GM08714 (cell line): ENCODE measurements at regions not wholly inside any gene's neighbourhood (a gene's known extent, or its start where the extent isn't known, plus 50 kb on each side); places are given as distances from the start of the nearest gene placed in this dataset.
"Not testable (repeated sequence)": the region's sequence is repeated elsewhere in the genome, so short reads cannot be mapped to it uniquely, and the experiment has no call there.

Source experiments
- H3K4me3 ChIP-seq: fragments of 200-500 bp; sonication (Bioruptor generic); 2 replicates; pipeline ENCODE4 v1.5.1; 2014; ENCODE audit warnings: mild to moderate bottlenecking, low read length, inconsistent platforms
- ZNF274 ChIP-seq: IDR thresholded peaks from 2 replicates; pipeline ENCODE4 v1.6.1; 2012; ENCODE audit warnings: mild to moderate bottlenecking, low read depth, low read length

DNA sequence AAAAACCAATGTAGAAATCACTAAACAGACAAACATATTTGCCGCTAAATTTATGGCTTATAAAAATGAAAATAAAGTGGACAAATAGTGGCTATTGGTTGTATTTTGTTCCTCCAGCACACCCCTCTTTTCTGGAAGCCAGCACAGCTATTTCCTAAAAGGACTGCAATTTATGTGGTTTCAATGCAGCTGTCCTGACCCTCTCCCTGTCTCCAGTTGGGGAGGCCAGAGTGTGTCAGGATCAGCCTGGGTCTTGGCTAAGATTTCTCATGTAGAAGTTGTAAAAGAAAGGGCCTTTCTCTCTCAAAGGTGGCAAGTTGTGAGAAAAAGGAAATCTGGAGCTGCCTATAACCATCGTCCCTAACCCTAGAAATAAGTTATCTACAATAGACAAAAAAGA is 165.6 kb downstream of the ALDH8A1 start:
- H3K4me3 ChIP-seq, result no peak overlapping the region
- no peak for TF ChIP-seq ZNF274

DNA sequence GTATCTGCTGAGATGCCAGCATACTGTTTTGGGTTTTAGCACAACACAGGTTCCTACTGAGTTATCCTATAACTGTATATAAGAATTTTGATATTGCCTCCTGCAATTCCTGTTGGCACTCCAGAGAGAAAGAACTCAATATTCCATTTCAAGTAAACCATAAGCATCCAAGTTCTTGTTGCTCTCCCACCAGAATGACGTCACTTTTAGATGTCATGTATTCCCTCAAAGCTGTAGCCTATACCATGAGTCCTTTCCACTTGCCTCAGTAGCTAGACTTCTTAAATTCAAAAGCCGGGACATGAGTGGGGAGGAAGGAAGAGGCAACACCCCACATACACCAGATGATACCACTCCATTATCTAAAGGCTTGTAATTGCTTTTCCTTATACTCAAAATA is 171.5 kb downstream of the ALDH8A1 start:
- no peak for TF ChIP-seq ZNF274
- H3K4me3 ChIP-seq, result no peak overlapping the region

DNA sequence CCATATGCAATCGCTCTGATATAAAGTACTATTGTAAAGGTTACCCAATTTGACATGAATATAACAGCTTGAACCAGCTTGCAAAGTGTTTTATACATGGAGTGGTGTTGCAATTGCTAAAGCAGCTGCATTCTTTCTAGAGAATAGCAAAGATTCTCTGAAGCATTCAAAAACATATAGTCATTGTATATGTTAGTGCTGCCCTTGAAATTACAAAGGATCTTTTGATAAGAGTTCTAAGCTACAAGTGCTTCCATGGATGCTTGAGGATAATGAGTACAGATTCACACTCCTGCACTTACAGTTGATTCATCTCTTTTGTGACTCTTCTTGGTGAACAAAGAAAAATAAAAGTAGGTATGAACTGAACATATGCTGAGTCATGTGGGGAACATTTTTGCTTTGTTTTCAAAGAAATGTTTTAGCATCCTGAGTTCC is 175.7 kb downstream of the ALDH8A1 start:
- TF ChIP-seq ZNF274, result no peak
- no peak overlapping the region for H3K4me3 ChIP-seq

DNA sequence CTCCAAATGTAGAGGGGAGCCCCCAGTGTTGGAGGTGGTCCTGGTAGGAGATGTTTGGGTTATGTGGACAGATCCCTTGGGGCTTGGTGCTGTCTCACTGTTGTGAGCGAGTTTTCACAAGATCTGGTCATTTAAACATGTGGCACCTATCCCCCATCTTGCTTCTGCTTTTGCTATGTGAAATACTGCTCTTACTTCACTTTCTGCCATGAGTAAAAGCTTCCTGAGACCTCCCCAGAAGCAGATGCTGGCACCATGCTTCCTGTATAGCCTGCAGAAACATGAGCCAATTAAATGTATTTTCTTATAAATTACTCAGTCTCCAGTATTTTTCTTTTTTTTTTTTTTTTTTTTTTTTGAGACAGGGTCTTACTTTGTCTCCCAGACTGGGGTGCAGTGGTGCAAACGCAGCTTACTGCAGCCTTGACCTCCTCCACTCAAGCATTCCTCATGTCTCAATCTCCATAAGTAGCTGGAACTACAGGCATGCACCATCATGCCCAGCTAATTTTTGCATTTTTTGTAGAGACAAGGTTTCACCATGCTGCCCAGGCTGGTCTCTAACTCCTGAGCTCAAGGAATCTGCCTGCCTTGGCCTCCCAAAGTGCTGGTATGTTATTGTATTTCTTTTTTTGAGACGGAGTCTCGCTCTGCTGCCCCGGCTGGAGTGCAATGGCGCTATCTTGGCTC is 177.1 kb downstream of the ALDH8A1 start:
- no peak overlapping the region for H3K4me3 ChIP-seq
- no peak for TF ChIP-seq ZNF274

DNA sequence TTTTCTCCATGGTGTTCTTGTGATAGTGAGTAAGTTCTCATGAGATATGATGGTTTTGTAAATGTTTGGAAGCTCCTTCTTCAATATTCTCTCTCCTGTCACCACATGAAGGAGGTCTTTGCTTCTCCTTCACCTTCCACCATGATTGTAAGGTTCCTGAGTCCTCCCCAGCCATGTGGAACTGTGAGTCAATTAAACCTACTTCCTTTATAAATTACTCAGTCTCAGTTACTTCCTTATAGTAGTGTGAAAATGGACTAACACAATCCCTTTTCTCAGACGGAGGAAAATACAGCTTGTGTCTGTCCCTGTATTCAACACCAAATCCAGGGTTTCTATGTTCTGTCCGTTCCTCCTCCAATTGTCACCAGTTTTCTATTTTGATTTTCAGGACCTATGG is 181.0 kb downstream of the ALDH8A1 start:
- no peak for TF ChIP-seq ZNF274
- H3K4me3 ChIP-seq, result no peak overlapping the region

DNA sequence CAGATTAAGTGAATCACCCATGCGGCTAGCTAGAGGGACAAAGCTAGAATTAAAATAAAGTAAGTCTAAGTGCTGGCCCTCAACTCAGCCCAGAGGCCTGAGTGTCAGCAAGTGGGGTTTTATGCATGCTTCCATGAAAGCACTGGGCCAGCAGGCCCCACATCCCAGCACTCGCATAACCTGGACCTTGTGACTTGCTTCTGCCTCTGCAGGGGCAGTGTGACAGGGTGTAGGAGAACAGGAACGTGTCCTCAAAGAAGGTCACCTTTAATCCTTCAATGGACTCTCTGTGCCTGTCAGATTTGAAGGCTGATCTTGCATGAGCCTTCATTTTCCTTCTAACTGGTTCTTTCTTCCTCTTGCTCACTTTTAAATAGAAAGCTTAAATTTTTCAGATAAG is 183.4 kb downstream of the ALDH8A1 start:
- no peak overlapping the region for H3K4me3 ChIP-seq
- TF ChIP-seq ZNF274, result no peak

DNA sequence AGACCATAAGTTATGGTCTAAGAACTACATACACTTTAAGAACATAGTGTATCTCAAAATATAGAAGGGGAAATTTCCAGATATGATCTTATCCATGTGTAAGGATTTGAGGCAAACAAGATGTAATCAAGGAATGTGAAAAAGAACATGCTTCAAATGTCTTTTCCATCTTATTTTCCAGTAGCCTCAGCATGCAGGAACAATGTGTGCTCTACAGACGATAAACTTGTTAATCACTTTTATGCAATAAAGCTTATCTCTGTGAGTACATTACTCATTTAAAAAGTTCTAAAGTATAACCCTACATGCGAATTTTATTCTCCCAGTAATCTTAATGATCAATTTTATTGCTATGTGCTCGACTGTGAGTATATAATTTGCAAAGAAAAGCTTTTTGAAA is 185.2 kb downstream of the ALDH8A1 start:
- TF ChIP-seq ZNF274, result no peak
- no peak overlapping the region for H3K4me3 ChIP-seq

DNA sequence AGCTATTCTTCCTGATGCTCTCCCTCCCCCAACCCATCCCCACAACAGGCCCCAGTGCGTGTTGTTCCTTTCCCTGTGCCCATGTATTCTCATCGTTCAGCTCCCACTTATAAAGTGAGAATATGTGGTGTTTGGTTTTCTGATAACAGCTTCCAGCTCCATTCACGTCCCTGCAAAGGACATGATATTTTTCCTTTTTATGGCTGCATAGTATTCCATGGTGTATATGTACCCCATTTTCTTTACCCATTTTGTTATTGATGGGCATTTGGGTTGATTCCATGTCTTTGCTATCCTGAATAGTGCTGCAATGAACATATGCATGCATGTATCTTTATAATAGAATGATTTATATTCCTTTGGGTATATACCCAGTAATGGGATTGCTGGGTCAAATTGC is 186.3 kb downstream of the ALDH8A1 start:
- H3K4me3 ChIP-seq, result not testable (repeated sequence)

DNA sequence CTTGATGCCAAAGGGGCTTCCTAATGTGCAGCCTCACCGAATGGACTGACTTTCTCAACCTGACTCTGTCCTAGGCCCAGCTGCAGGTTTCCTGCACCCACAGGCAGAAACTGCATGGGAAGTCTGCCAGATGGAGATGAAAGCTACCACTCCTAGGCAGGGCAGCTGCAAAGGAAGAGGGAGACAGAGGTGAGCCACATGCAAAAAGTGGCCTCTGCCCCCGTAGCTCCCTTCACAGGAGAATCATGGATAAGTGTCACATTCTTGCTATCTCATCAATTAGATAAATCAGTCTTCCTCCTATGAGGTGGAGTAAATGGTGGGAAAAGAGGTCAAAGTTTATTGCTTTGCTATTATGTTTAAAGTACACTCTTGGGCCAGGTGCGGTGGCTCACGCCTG is 191.3 kb downstream of the ALDH8A1 start:
- no peak for TF ChIP-seq ZNF274
- H3K4me3 ChIP-seq, result no peak overlapping the region

DNA sequence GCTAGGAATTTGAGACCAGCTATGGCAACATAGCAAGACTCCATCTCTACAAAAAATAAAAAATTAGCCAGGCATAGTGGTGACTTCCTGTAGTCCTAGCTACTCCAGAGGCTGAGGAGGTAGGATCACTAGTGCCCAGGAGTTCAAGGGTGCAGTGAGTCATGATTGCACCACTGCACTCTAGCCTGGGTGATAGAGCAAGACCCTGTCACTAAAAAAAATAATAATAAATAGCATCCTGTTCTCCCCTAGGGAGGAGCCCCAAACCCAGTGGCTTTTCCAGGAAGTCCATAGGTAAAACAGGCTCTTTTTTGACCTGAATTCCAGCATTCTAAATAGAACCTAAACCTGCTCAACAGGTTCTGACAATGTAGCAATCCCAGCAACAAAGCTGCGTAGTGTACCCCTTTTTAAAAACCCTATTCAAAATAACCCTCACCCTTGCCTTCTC is 192.0 kb downstream of the ALDH8A1 start:
- no peak overlapping the region for H3K4me3 ChIP-seq
- no peak for TF ChIP-seq ZNF274

DNA sequence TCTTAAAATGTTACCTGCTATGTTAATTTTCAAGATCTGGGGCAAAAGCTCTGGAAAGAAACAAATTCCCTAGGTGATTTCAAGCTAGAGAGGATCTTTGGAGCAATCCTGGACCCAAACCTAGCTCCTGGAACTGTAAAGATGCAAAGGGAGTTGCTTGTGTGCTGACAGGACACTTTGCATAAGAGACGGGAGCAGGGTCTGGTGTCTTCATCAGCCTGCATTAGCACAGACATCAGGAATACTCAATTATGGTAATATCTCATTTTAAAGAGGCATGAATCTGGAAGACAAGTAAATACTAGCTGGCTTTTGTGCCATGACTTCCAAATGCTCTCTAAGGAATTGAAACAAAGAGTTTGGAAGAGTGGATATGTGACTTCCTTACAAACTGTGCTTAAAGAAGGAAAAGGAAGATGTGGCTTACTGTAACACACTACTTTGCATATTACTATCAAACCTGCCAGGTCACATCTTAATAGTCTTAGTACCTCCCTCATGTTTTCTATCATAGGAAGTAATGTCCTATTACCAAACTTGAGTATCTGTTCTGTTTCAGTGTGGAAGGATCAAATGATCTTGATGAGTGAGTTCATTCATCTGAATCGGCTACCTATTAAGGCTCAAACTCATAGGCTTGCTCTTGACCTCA is 193.4 kb downstream of the ALDH8A1 start:
- H3K4me3 ChIP-seq, result no peak overlapping the region
- TF ChIP-seq ZNF274, result no peak

DNA sequence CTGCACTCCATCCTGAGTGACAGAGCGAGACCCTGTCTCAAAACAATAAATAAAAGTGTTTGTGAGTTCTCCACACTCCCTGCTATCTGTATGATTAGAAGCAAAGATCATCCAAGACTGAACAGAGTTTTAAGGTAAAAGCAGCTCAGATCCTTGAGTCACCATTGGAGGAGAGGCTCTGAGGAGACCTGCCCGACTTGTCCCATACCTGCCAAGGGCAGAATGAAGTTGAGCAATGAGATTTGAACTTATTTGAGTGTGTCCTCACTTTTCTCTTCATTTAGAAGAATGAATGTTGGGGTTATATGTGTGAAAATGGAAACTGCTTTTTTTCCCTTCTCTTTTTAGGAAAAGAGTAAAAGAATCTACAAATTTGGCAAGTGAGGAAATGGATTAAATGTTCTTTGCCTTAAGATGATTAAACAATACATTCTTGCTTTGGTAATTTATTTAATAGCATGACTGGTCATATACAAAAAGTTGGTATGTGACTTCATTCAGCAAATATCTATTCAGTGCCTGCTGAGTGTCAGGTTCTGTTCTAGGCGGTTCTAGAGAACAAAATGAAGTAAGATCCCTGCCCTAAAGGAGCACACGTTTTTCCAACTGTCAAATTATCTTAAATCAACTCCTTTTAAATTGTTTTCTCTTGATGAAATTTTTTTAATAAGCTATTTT is 195.7 kb downstream of the ALDH8A1 start:
- TF ChIP-seq ZNF274, result no peak
- no peak overlapping the region for H3K4me3 ChIP-seq

DNA sequence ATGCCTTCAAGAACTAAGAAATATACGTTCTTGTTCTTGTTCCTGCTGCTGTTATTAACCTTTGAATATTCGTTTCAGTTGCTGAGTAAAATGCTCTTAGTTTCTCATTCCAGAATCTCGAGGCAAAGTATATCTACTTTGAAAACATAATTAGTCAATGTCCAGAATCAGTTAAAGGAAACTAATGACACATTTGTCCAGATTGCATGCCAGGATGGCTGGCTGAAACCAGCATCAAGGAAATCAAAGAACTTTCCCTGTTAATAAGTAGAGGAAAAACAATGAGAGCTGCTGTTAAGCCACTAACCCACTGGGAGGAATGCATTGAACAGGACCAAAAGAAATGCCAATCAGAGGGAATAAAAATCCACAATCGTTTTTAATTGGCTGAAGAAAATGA is 196.9 kb downstream of the ALDH8A1 start:
- H3K4me3 ChIP-seq, result no peak overlapping the region
- no peak for TF ChIP-seq ZNF274

DNA sequence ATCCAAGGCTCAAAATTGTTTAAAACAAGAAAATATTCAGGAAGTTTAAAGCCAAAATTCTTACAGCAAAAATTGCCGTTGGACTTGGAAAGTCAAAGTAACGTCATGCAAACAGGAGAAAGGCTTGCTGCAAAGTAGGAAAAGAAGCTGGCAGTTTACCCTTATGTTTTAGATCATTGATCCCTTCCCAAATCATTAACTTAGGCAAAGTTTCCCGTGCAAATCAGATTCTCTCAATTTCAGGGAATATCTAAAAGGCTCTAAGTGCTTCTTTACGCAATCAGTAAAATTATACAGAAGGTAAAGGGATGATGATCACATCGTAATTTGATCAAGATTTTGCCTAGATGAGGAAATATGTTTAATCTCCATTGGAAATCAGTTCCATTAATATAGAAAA is 197.5 kb downstream of the ALDH8A1 start:
- no peak overlapping the region for H3K4me3 ChIP-seq
- TF ChIP-seq ZNF274, result no peak

DNA sequence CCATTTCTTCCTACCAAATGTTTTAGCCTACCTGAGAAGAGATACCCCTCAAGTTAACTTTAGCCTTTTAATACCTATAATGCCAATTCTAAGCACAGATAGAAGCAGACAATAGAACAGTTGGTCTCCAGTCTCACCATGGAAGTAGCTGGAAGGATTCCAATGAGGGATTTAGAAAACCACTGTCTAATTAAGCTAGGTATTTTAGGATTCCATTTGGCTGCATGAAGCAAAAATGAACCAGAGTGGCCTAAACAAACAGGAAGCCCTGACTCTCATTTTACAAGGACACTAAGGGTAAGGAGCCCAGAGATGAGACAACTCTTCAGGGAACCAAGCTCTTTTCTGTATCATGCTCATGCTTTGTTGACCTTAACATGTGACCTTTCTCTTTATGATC is 199.2 kb downstream of the ALDH8A1 start:
- no peak for TF ChIP-seq ZNF274
- no peak overlapping the region for H3K4me3 ChIP-seq
